ENCODE measurements at regions not wholly inside any gene's neighbourhood (a gene's known extent, or its start where the extent isn't known, plus 50 kb on each side); places are given as distances from the start of the nearest gene placed in this dataset.

DNA sequence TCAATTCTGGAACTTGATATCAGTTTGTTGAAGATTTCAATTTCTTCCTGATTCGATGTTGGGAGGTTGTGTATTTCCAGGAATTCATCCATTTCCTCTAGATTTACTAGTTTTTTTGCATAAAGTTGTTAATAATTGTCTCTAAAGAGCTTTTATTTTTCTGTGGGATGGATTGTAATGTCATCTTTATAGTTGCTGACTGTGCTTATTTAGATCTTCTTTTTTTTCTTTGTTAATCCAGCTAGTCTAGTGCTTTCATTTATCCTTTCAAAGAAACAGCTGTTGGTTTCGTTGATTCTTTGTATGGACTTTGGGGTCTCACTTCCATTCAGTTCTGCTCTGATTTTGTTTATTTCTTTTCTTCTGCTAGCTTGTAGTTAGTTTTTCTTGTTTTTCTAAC, 302.0 kb upstream of the DMAC1 start:
- no peak for TF ChIP-seq CTCF (IDR thresholded peaks at IDR 0.05; ENCODE audit: low read depth, low read length, missing input control)
- TF ChIP-seq, protein P1, sequence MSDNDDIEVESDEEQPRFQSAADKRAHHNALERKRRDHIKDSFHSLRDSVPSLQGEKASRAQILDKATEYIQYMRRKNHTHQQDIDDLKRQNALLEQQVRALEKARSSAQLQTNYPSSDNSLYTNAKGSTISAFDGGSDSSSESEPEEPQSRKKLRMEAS (IDR thresholded peaks at IDR 0.05), result no peak
- TF ChIP-seq REST (IDR thresholded peaks at IDR 0.05), result no peak
- TF ChIP-seq FOXA2 (IDR thresholded peaks at IDR 0.05), result no peak
- no peak for TF ChIP-seq ATF3 (IDR thresholded peaks at IDR 0.05)
